MG63 (cell line): ENCODE measurements at regions not wholly inside any gene's neighbourhood (a gene's known extent, or its start where the extent isn't known, plus 50 kb on each side); places are given as distances from the start of the nearest gene placed in this dataset.

ENCODE experiments used
- DNase-seq: peaks from one replicate; pipeline ENCODE4 v3.0.0-alpha.2; 2020
- H3K27me3 ChIP-seq: fragments of 250-450 bp; sonication (Bioruptor Pico); 2 replicates; pipeline ENCODE4 v1.5.1; 2020; ENCODE audit warnings: mild to moderate bottlenecking, moderate library complexity
- H3K36me3 ChIP-seq: fragments of 250-450 bp; sonication (Bioruptor Pico); 2 replicates; pipeline ENCODE4 v1.5.1; 2020; ENCODE audit warnings: mild to moderate bottlenecking, moderate library complexity
- H3K4me3 ChIP-seq: fragments of 250-450 bp; sonication (Bioruptor Pico); 2 replicates; pipeline ENCODE4 v1.5.1; 2020; ENCODE audit warnings: mild to moderate bottlenecking, moderate library complexity
- H3K9me3 ChIP-seq: fragments of 250-450 bp; sonication (Bioruptor Pico); 2 replicates; pipeline ENCODE4 v1.5.1; 2020; ENCODE audit warnings: mild to moderate bottlenecking, moderate library complexity

DNA sequence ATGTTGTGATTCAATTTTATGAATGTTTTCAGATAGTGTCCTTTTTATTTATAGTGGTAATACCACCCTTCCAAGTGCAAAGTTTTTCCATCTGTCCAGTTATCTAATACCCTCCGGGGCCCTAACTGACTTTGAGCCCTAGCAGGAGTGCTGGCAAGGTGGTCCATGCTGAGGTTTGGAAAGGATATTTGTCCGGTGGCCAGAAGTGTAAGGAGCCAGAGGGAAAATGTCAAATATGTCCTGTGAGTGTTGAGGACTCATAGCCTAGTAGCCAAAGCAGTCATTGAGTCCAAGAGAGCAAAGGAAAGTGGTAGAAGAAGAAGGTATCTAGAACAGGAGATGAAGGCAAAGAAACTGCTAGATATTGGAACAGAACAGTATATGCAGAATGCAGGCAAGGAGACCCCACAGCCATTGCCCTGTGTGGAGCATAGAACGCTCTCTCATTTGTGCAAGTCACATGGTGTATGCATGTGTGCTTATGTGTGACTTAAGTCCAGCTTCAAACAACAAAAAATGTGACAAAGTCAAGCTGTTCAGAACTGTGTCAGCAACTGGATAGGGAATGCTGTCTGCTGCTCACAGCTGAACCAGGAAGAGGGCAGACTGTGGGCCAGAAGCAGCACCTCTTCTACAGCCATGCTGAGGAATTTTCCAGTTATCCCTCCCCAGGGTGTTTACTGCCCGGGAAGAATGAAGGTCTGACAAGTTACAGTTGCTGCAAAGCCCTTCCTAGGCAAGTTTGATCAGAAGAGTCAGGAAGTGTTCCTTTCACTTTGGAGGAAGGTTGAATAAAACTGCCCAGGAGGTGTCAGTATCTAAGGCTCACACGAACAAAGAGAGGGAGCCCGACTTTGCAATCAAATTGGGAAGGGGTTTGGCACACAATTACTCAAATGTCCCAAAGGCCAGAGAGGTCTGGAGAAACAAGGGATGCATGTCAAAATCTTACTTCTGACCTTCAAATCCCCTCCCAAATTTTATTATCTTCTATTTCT is 463.3 kb upstream of the DMAC1 start:
- H3K36me3 ChIP-seq = no peaks in the 10 kb centered on the region
- H3K27me3 ChIP-seq = no peaks in the 10 kb centered on the region
- DNase-seq = no peak
- H3K4me3 ChIP-seq = no peak overlapping the region
- no peaks in the 10 kb centered on the region for H3K9me3 ChIP-seq

GRCh38 chr9:8261737-8262136 is 462.2 kb upstream of the DMAC1 start:
- H3K9me3 ChIP-seq = no peaks in the 10 kb centered on the region
- no peaks in the 10 kb centered on the region for H3K27me3 ChIP-seq
- no peak for DNase-seq
- no peaks in the 10 kb centered on the region for H3K36me3 ChIP-seq
- H3K4me3 ChIP-seq = no peak overlapping the region

- Histone ChIP-seq H3K36me3 (no peaks in the 10 kb centered on the region), H3K4me3 (no peak overlapping the region), H3K9me3 (no peaks in the 10 kb centered on the region), H3K27me3 (no peaks in the 10 kb centered on the region)
- no peak for DNase-seq
Measured at GRCh38 chr9:8259028-8259427, 459.4 kb upstream of the DMAC1 start.

DNA sequence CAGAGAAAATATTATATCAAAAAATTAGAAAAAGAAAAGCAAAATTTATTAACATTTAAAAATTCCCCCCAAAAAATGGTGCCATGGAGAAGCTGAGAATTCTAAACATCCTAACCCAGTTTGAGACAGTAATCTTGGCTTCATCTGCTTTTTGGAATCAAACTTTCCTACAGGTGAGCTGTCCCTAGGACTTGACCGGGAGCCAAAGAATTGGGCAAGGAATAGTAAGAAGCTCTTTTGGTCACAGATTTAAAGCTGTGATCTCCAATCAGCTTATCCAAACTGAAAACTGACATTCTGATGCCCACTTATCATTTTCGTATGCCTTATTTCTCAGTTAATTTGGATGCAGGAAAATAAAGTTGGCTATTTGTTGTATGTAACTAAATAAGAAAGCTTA is 457.3 kb upstream of the DMAC1 start:
- Histone ChIP-seq H3K36me3 (no peaks in the 10 kb centered on the region), H3K4me3 (no peak overlapping the region), H3K9me3 (no peaks in the 10 kb centered on the region), H3K27me3 (no peaks in the 10 kb centered on the region)
- DNase-seq = no peak

DNA sequence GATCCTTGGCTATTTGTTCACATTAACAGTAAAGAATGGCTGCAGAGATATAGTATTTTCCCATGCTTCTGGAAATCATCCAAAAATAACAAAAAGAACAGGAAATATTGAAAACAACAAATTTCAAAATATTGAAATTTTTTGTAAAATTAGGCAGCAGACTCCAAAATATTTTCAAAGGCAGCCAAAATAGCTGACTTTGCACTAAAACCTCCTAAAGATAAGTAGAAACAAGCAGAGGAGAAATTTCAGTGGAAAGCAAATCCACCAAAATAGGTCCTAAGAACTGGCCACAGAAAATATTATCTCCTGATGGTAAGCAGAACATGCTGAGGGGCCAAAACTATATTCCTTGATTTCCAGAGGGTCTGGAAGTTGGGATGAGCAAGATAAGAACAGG is 456.3 kb upstream of the DMAC1 start:
- DNase-seq = no peak
- no peaks in the 10 kb centered on the region for H3K36me3 ChIP-seq
- no peaks in the 10 kb centered on the region for H3K9me3 ChIP-seq
- H3K27me3 ChIP-seq = no peaks in the 10 kb centered on the region
- no peak overlapping the region for H3K4me3 ChIP-seq

DNA sequence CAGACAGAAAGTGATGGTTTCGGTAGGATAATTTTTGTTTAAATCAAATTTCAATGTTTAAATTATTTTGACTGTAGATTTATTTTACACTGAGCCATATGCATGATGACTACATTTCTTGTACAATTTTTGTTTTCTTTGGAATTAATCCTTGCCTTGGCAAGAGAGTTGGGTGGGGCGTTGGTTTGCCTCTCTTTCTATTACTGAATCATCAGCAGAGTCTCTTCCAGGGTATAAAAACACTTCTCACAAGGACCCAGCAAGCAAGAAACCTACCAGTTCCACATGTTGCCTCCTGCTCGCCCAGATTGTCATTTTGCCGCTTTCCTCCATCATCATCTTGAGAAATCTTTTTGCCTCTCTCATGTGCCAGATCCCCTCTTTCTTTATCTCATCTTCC is 455.0 kb upstream of the DMAC1 start:
- H3K4me3 ChIP-seq = no peak overlapping the region
- no peaks in the 10 kb centered on the region for H3K36me3 ChIP-seq
- no peaks in the 10 kb centered on the region for H3K27me3 ChIP-seq
- DNase-seq = no peak
- H3K9me3 ChIP-seq = no peaks in the 10 kb centered on the region

DNA sequence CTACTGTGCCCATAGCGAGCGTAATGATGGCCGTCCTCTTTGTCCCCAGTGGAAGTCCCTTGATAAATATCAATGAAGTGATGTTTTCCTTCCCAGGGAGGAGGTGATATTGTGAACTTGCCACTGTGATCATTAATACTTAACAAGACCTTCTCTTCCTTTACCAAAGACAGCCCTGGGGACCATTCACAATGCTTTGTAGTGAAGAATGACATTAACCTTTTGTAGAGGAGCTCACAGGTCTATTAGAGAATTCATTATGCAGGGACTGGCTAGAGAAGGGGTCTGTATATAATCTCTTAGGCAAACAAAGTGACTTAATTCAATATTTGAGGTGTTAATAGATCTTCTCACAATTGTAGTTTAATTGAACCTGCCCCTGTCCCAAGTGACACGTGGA is 452.9 kb upstream of the DMAC1 start:
- no peaks in the 10 kb centered on the region for H3K36me3 ChIP-seq
- DNase-seq = no peak
- H3K9me3 ChIP-seq = no peaks in the 10 kb centered on the region
- H3K4me3 ChIP-seq = no peak overlapping the region
- H3K27me3 ChIP-seq = no peaks in the 10 kb centered on the region

DNA sequence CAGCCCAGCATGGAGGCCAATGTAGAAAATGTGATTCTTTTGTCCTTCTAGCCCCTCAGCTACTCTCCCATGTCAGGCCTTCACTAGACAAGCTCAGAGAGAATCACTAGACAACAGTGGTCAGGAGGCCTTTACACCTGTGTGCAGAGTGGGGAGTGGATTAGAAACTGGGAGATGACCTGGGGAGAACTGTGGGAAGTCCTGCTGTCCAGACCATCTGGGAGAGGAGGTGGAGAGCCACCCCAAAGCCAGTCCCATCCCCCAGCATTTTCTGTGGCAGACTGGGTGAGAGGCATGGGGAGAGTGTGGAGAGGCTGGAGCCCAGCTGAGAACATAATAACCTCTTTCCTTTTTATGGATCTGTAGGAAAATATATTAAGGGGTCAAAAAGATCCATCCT is 452.0 kb upstream of the DMAC1 start:
- Histone ChIP-seq H3K36me3 (no peaks in the 10 kb centered on the region), H3K27me3 (no peaks in the 10 kb centered on the region), H3K9me3 (no peaks in the 10 kb centered on the region), H3K4me3 (no peak overlapping the region)
- no peak for DNase-seq

- Histone ChIP-seq H3K4me3 (no peak overlapping the region), H3K9me3 (no peaks in the 10 kb centered on the region), H3K36me3 (no peaks in the 10 kb centered on the region), H3K27me3 (no peaks in the 10 kb centered on the region)
- no peak for DNase-seq
Measured at GRCh38 chr9:8244505-8245092, 445.0 kb upstream of the DMAC1 start.

- no peak for DNase-seq
- no peaks in the 10 kb centered on the region for H3K27me3 ChIP-seq
- no peaks in the 10 kb centered on the region for H3K9me3 ChIP-seq
- H3K4me3 ChIP-seq = no peak overlapping the region
- no peaks in the 10 kb centered on the region for H3K36me3 ChIP-seq
Measured at GRCh38 chr9:8241201-8241600, 441.6 kb upstream of the DMAC1 start.

- H3K9me3 ChIP-seq = no peaks in the 10 kb centered on the region
- H3K4me3 ChIP-seq = no peak overlapping the region
- H3K27me3 ChIP-seq = no peaks in the 10 kb centered on the region
- DNase-seq = no peak
- no peaks in the 10 kb centered on the region for H3K36me3 ChIP-seq
Measured at GRCh38 chr9:8237096-8237495, 437.5 kb upstream of the DMAC1 start.

- H3K9me3 ChIP-seq = no peaks in the 10 kb centered on the region
- no peak for DNase-seq
- H3K27me3 ChIP-seq = no peaks in the 10 kb centered on the region
- H3K4me3 ChIP-seq = no peak overlapping the region
- no peaks in the 10 kb centered on the region for H3K36me3 ChIP-seq
Measured at GRCh38 chr9:8235489-8235888, 435.9 kb upstream of the DMAC1 start.

DNA sequence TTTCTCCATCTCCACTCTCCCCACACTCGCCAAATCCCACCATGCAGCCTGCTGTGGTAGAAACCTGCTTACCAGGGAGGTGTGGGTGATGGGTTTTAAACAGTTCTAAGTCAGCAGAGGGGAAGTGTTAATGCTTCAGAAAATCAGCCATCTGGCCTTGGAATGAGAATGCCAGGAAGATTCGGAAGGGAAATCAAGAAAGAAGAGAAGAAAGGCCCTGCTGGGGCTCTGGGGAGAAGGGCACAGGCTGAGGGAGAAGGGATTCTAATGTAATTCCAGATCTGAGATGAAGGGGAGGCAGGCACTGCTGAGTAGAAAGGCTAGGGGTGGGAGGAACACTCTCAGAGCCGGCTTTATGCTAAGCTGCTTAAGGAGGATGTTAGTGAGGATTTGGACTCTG is 434.7 kb upstream of the DMAC1 start:
- H3K9me3 ChIP-seq = no peaks in the 10 kb centered on the region

GRCh38 chr9:8232726-8233125 is 433.1 kb upstream of the DMAC1 start:
- no peak overlapping the region for H3K4me3 ChIP-seq
- no peaks in the 10 kb centered on the region for H3K9me3 ChIP-seq
- no peaks in the 10 kb centered on the region for H3K27me3 ChIP-seq
- DNase-seq = no peak
- no peaks in the 10 kb centered on the region for H3K36me3 ChIP-seq

More for the DNA sequence above, 434.7 kb upstream of the DMAC1 start:
- DNase-seq = no peak
- no peaks in the 10 kb centered on the region for H3K27me3 ChIP-seq
- no peak overlapping the region for H3K4me3 ChIP-seq
- no peaks in the 10 kb centered on the region for H3K36me3 ChIP-seq

DNA sequence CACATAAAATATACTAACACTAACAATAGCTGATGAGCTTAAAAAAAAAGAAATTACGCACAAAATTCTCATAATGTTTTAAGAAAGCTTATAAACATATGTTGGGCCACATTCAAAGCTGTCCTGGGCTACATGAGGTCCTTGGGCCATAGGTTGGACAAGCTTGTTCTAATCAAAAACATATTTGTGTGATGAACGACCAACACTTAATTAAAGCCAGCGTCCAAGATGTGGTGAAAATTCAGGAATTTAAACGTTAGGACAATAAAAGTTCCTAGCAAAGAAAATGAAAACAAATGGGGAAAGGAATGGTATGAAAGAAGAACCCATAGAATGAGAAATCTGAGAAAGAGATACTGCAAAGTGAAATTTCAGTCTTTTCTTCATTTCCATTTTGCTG is 429.6 kb upstream of the DMAC1 start:
- no peak for DNase-seq
- H3K4me3 ChIP-seq = no peak overlapping the region
- no peaks in the 10 kb centered on the region for H3K36me3 ChIP-seq
- H3K9me3 ChIP-seq = no peaks in the 10 kb centered on the region
- H3K27me3 ChIP-seq = no peaks in the 10 kb centered on the region

- no peaks in the 10 kb centered on the region for H3K9me3 ChIP-seq
- no peaks in the 10 kb centered on the region for H3K27me3 ChIP-seq
- no peak for DNase-seq
Measured at GRCh38 chr9:8224381-8224801, 424.8 kb upstream of the DMAC1 start.

GRCh38 chr9:8223861-8224260 is 424.3 kb upstream of the DMAC1 start:
- DNase-seq = no peak
- Histone ChIP-seq H3K4me3 (no peak overlapping the region), H3K36me3 (no peaks in the 10 kb centered on the region), H3K9me3 (no peaks in the 10 kb centered on the region), H3K27me3 (no peaks in the 10 kb centered on the region)

More at GRCh38 chr9:8224381-8224801, 424.8 kb upstream of the DMAC1 start:
- H3K36me3 ChIP-seq = no peaks in the 10 kb centered on the region
- no peak overlapping the region for H3K4me3 ChIP-seq

DNA sequence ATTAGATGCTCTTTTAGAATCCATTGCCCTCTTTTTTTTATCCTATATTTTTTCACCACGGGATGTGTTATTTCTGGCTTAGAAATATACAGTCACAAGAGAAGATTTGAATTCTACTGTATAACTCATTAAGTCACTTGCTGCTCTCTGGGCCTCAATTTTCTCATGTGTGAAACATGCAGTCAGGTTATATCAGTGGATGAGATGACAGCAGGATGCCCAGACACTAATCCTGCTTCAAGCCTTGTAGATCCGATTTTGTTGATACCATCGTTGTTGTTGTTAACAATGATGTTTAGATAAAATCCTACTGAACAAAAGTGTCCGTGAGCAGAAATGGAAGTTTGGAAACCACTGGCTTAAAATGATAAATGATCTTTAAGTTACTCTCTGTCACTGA is 421.9 kb upstream of the DMAC1 start:
- Histone ChIP-seq H3K36me3 (no peaks in the 10 kb centered on the region), H3K4me3 (no peak overlapping the region), H3K27me3 (no peaks in the 10 kb centered on the region), H3K9me3 (no peaks in the 10 kb centered on the region)
- no peak for DNase-seq
